H9 (cell line): ENCODE measurements at regions not wholly inside any gene's neighbourhood (a gene's known extent, or its start where the extent isn't known, plus 50 kb on each side); places are given as distances from the start of the nearest gene placed in this dataset.

Experiments
- DNase-seq: peaks from one replicate; pipeline ENCODE4 v3.0.0-alpha.2; 2017
- H2AFZ ChIP-seq: one replicate; pipeline ENCODE4 v1.6.1; 2013; ENCODE audit warnings: mild to moderate bottlenecking, low read length, control low read depth, moderate library complexity
- H2AK5ac ChIP-seq: 2 replicates; pipeline ENCODE4 v1.6.1; 2013; ENCODE audit warnings: low read length, control low read depth, mixed read lengths; ENCODE audit not compliant: insufficient read length
- H2BK120ac ChIP-seq: one replicate; pipeline ENCODE4 v1.6.1; 2013; ENCODE audit warnings: low read depth, mild to moderate bottlenecking, low read length, control low read depth, inconsistent platforms; ENCODE audit not compliant: poor library complexity, severe bottlenecking
- H2BK12ac ChIP-seq: 2 replicates; pipeline ENCODE4 v1.6.1; 2013; ENCODE audit warnings: low read length, control low read depth, mixed read lengths, low read depth; ENCODE audit not compliant: insufficient read length
- H2BK15ac ChIP-seq: 2 replicates; pipeline ENCODE4 v1.6.1; 2013; ENCODE audit warnings: low read depth, low read length, control low read depth
- H2BK20ac ChIP-seq: one replicate; pipeline ENCODE4 v1.6.1; 2013; ENCODE audit warnings: low read depth, mild to moderate bottlenecking, low read length, control low read depth, inconsistent platforms; ENCODE audit not compliant: poor library complexity, severe bottlenecking
- H2BK5ac ChIP-seq: 2 replicates; pipeline ENCODE4 v1.6.1; 2013; ENCODE audit warnings: low read length, control low read depth, mixed read lengths; ENCODE audit not compliant: insufficient read length
- H3K14ac ChIP-seq: 2 replicates; pipeline ENCODE4 v1.6.1; 2013; ENCODE audit warnings: low read length, control low read depth; ENCODE audit not compliant: insufficient read depth
- H3K18ac ChIP-seq: 2 replicates; pipeline ENCODE4 v1.6.1; 2013; ENCODE audit warnings: low read depth, mild to moderate bottlenecking, mixed read lengths, low read length, control low read depth; ENCODE audit not compliant: insufficient read length
- H3K23ac ChIP-seq: 2 replicates; pipeline ENCODE4 v1.6.1; 2013; ENCODE audit warnings: low read length, control low read depth, mixed read lengths, low read depth; ENCODE audit not compliant: insufficient read length
- H3K23me2 ChIP-seq: 2 replicates; pipeline ENCODE4 v1.6.1; 2013; ENCODE audit warnings: low read depth, mild to moderate bottlenecking, mixed read lengths, low read length, control low read depth; ENCODE audit not compliant: insufficient read length, poor library complexity, severe bottlenecking
- H3K27ac ChIP-seq: 2 replicates; pipeline ENCODE4 v1.5.1; 2013; ENCODE audit warnings: low read length, control low read depth, mixed read lengths, low read depth; ENCODE audit not compliant: insufficient read length
- H3K27me3 ChIP-seq: 2 replicates; pipeline ENCODE4 v1.6.1; 2013; ENCODE audit warnings: low read length, control low read depth, inconsistent platforms; ENCODE audit not compliant: insufficient read depth
- H3K4ac ChIP-seq: 2 replicates; pipeline ENCODE4 v1.6.1; 2013; ENCODE audit warnings: low read depth, mild to moderate bottlenecking, control low read depth, inconsistent platforms, low read length, moderate library complexity
- H3K4me1 ChIP-seq: 2 replicates; pipeline ENCODE4 v1.6.1; 2013; ENCODE audit warnings: low read length, control low read depth, inconsistent platforms; ENCODE audit not compliant: insufficient read depth
- H3K4me2 ChIP-seq: 2 replicates; pipeline ENCODE4 v1.6.1; 2013; ENCODE audit warnings: low read length, control low read depth, mixed read lengths; ENCODE audit not compliant: insufficient read length, insufficient read depth
- H3K56ac ChIP-seq: 2 replicates; pipeline ENCODE4 v1.6.1; 2013; ENCODE audit warnings: low read depth, mild to moderate bottlenecking, mixed read lengths, low read length, control low read depth; ENCODE audit not compliant: insufficient read length
- H3K79me1 ChIP-seq: 2 replicates; pipeline ENCODE4 v1.6.1; 2013; ENCODE audit warnings: low read depth, mild to moderate bottlenecking, moderate library complexity, low read length, control low read depth, inconsistent platforms; ENCODE audit not compliant: insufficient read depth, poor library complexity, severe bottlenecking
- H3K79me2 ChIP-seq: 2 replicates; pipeline ENCODE4 v1.6.1; 2013; ENCODE audit warnings: low read length, control low read depth, inconsistent platforms; ENCODE audit not compliant: insufficient read depth
- H3K9ac ChIP-seq: 2 replicates; pipeline ENCODE4 v1.6.1; 2013; ENCODE audit warnings: low read length, control low read depth, mixed read lengths; ENCODE audit not compliant: insufficient read length; ENCODE audit errors: extremely low read depth
- H3K9me3 ChIP-seq: one replicate; pipeline ENCODE4 v1.6.1; 2013; ENCODE audit warnings: low read depth, low read length, inconsistent platforms; ENCODE audit not compliant: control insufficient read depth
- H3T11ph ChIP-seq: one replicate; pipeline ENCODE4 v1.6.1; 2013; ENCODE audit warnings: mild to moderate bottlenecking, low read length, control low read depth, inconsistent platforms
- H4K20me1 ChIP-seq: one replicate; pipeline ENCODE4 v1.6.1; 2013; ENCODE audit not compliant: control insufficient read depth, insufficient read length, insufficient read depth
- H4K5ac ChIP-seq: 2 replicates; pipeline ENCODE4 v1.6.1; 2013; ENCODE audit warnings: low read depth, mild to moderate bottlenecking, mixed read lengths, low read length, control low read depth; ENCODE audit not compliant: insufficient read length
- H4K8ac ChIP-seq: replicated peaks from 2 replicates; pipeline ENCODE4 v1.6.1; 2013; ENCODE audit warnings: low read length, control low read depth, mixed read lengths, low read depth; ENCODE audit not compliant: insufficient read length
- H4K91ac ChIP-seq: 2 replicates; pipeline ENCODE4 v1.6.1; 2013; ENCODE audit warnings: low read depth, mild to moderate bottlenecking, moderate library complexity, mixed read lengths, low read length, control low read depth; ENCODE audit not compliant: insufficient read length
- H3K27ac Mint-ChIP-seq, 3 experiments: 2 replicates in 2 of 3; 3 replicates in 1 of 3; pipeline ENCODE4 v1.8.0; 2020 to 2021; ENCODE audit warnings: mixed read lengths in 3 of 3, mild to moderate bottlenecking in 1 of 3, moderate library complexity in 1 of 3
- H3K27me3 Mint-ChIP-seq: 2 replicates; pipeline ENCODE4 v1.8.0; 2021; ENCODE audit warnings: low read depth, mild to moderate bottlenecking, moderate library complexity, mixed read lengths
- H3K36me3 Mint-ChIP-seq, 3 experiments: 2 replicates in 2 of 3; 3 replicates in 1 of 3; pipeline ENCODE4 v1.8.0; 2020 to 2021; ENCODE audit warnings: low read depth in 3 of 3, mixed read lengths in 3 of 3; ENCODE audit not compliant: insufficient read depth in 1 of 3
- H3K4me1 Mint-ChIP-seq, 2 experiments: 2 replicates each; pipeline ENCODE4 v1.8.0; 2020; ENCODE audit warnings: mixed read lengths in 2 of 2
- H3K4me3 Mint-ChIP-seq, 2 experiments: 2 replicates in 1 of 2; 3 replicates in 1 of 2; pipeline ENCODE4 v1.8.0; 2020 to 2021; ENCODE audit warnings: mild to moderate bottlenecking in 2 of 2, mixed read lengths in 2 of 2, moderate library complexity in 1 of 2
- H3K9me3 Mint-ChIP-seq, 2 experiments: 2 replicates in 1 of 2; 3 replicates in 1 of 2; pipeline ENCODE4 v1.8.0; 2020; ENCODE audit warnings: mild to moderate bottlenecking in 2 of 2, mixed read lengths in 2 of 2, moderate library complexity in 1 of 2
- TF ChIP-seq, protein P1 (sequence below): fragments of 200-600 bp; sonication (generic); conservative IDR thresholded peaks from 3 replicates; pipeline ENCODE4 v1.8.0; 2021; ENCODE audit warnings: antibody characterized with exemption, mild to moderate bottlenecking

DNA sequence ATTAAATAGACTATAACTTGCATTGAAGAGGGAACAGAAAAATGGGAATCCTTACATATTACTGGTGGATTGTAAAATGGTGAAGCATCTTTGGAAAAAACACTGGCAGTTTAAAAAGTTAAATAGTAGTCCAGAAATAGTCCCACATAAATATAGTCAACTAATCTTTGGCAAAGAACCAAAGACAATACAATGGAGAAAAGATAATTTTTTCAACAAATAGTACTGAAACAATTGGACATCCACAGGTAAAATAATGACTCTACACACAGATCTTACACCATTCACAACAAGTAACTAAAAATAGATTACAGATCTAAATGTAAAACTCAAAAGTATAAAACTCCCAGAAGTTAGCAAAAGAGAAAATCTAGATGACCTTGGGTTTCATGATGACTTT, 259.1 kb upstream of the CEP162 start:
- Histone ChIP-seq H2BK15ac (no peak overlapping the region), H2BK12ac (no peak overlapping the region), H3K79me1 (no peaks in the 10 kb centered on the region), H3K4ac (no peak overlapping the region), H3K4me2 (no peak overlapping the region), H3K56ac (no peak overlapping the region), H4K20me1 (no peaks in the 10 kb centered on the region), H3K27ac (no peak overlapping the region), H3K18ac (no peak overlapping the region), H3K79me2 (no peaks in the 10 kb centered on the region), H3K27me3 (no peaks in the 10 kb centered on the region), H2BK20ac (no peak overlapping the region), H4K5ac (no peak overlapping the region), H3K9ac (no peak overlapping the region), H2BK120ac (no peak overlapping the region), H2BK5ac (no peak overlapping the region), H2AFZ (no peak overlapping the region), H4K8ac (no peak overlapping the region), H3K9me3 (peaks cover 7% of the 10 kb centered on the region), H4K91ac (no peak overlapping the region), H3K23me2 (no peaks in the 10 kb centered on the region), H3K4me1 (no peaks in the 10 kb centered on the region), H3K14ac (no peak overlapping the region), H3K23ac (no peak overlapping the region), H3T11ph (no peak overlapping the region), H2AK5ac (no peak overlapping the region)
- TF ChIP-seq, protein P1, sequence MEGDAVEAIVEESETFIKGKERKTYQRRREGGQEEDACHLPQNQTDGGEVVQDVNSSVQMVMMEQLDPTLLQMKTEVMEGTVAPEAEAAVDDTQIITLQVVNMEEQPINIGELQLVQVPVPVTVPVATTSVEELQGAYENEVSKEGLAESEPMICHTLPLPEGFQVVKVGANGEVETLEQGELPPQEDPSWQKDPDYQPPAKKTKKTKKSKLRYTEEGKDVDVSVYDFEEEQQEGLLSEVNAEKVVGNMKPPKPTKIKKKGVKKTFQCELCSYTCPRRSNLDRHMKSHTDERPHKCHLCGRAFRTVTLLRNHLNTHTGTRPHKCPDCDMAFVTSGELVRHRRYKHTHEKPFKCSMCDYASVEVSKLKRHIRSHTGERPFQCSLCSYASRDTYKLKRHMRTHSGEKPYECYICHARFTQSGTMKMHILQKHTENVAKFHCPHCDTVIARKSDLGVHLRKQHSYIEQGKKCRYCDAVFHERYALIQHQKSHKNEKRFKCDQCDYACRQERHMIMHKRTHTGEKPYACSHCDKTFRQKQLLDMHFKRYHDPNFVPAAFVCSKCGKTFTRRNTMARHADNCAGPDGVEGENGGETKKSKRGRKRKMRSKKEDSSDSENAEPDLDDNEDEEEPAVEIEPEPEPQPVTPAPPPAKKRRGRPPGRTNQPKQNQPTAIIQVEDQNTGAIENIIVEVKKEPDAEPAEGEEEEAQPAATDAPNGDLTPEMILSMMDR = no peak
- Mint-ChIP-seq H3K4me3 (no peak overlapping the region), H3K36me3 (peaks cover 5 to 15% (median 15%) of the 10 kb centered on the region in 3 experiments), H3K27me3 (no peaks in the 10 kb centered on the region), H3K4me1 (no peaks in the 10 kb centered on the region), H3K9me3 (peaks cover 23 to 24% of the 10 kb centered on the region in 2 experiments), H3K27ac (no peak overlapping the region)
- no peak for DNase-seq
